ENCODE measurements at regions not wholly inside any gene's neighbourhood (a gene's known extent, or its start where the extent isn't known, plus 50 kb on each side); places are given as distances from the start of the nearest gene placed in this dataset.

GRCh38 chr1:89454845-89455521 is 69.6 kb upstream of the LRRC8B start:
- intact Hi-C loops (cut with micrococcal nuclease; ENCODE audit: unreplicated experiment) (loop anchor here (2.0 to 5.0 kb wide), 3 partner anchors 93 to 456 kb away; partner anchors contain the start of gene GBP6), in situ Hi-C loops (cut with HindIII; ENCODE audit: low pct_unique_long_range_greater_than_20kb, low sequenced_read_pairs) (no loop called here)
- TF ChIP-seq TCF7L2 (IDR thresholded peaks at IDR 0.05; ENCODE audit: low read depth, low read length) (no peak), SIN3A (IDR thresholded peaks at IDR 0.05; ENCODE audit: borderline replicate concordance, insufficient read depth, low read depth, low read length) (no peak), POLR2AphosphoS5 (IDR thresholded peaks at IDR 0.05; ENCODE audit: low read depth, low read length) (no peak)
- TF ChIP-seq, protein P1, sequence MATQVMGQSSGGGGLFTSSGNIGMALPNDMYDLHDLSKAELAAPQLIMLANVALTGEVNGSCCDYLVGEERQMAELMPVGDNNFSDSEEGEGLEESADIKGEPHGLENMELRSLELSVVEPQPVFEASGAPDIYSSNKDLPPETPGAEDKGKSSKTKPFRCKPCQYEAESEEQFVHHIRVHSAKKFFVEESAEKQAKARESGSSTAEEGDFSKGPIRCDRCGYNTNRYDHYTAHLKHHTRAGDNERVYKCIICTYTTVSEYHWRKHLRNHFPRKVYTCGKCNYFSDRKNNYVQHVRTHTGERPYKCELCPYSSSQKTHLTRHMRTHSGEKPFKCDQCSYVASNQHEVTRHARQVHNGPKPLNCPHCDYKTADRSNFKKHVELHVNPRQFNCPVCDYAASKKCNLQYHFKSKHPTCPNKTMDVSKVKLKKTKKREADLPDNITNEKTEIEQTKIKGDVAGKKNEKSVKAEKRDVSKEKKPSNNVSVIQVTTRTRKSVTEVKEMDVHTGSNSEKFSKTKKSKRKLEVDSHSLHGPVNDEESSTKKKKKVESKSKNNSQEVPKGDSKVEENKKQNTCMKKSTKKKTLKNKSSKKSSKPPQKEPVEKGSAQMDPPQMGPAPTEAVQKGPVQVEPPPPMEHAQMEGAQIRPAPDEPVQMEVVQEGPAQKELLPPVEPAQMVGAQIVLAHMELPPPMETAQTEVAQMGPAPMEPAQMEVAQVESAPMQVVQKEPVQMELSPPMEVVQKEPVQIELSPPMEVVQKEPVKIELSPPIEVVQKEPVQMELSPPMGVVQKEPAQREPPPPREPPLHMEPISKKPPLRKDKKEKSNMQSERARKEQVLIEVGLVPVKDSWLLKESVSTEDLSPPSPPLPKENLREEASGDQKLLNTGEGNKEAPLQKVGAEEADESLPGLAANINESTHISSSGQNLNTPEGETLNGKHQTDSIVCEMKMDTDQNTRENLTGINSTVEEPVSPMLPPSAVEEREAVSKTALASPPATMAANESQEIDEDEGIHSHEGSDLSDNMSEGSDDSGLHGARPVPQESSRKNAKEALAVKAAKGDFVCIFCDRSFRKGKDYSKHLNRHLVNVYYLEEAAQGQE (IDR thresholded peaks at IDR 0.05; ENCODE audit: insufficient read depth in 1 of 2, low read depth in 2 of 2, low read length in 1 of 2): no peak
- TF ChIP-seq, protein P2, sequence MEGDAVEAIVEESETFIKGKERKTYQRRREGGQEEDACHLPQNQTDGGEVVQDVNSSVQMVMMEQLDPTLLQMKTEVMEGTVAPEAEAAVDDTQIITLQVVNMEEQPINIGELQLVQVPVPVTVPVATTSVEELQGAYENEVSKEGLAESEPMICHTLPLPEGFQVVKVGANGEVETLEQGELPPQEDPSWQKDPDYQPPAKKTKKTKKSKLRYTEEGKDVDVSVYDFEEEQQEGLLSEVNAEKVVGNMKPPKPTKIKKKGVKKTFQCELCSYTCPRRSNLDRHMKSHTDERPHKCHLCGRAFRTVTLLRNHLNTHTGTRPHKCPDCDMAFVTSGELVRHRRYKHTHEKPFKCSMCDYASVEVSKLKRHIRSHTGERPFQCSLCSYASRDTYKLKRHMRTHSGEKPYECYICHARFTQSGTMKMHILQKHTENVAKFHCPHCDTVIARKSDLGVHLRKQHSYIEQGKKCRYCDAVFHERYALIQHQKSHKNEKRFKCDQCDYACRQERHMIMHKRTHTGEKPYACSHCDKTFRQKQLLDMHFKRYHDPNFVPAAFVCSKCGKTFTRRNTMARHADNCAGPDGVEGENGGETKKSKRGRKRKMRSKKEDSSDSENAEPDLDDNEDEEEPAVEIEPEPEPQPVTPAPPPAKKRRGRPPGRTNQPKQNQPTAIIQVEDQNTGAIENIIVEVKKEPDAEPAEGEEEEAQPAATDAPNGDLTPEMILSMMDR (IDR thresholded peaks at IDR 0.05): peak; percentile 79
- no peak overlapping the region for H3K4me3 ChIP-seq (ENCODE audit: low read depth in 2 of 2, low read length in 2 of 2)
- DNase-seq (ENCODE audit: low read depth, low spot score) (peak; percentile 38), ATAC-seq (peak; percentile 89)
- POLR2A ChIA-PET: no interaction called here
- H3K27me3 ChIP-seq (ENCODE audit: control insufficient read depth, insufficient read depth, low read length): peaks cover 7% of the 10 kb centered on the region; the same call in 1 of the 2 replicates
- CTCF ChIA-PET: interaction anchor here (0.6 kb wide), 1 partner anchor 471 kb away, joined by 6 read pairs; no protein-coding TSS in a partner anchor
- no TSS peak for BruUV-seq (replicated peaks)
- no peaks in the 10 kb centered on the region for H3K9me3 ChIP-seq (ENCODE audit: control insufficient read depth, insufficient read depth, low read depth, low read length)
- no peak overlapping the region for H3K27ac ChIP-seq (ENCODE audit: low read length)
- 0 out of 2 replicates have a peak, but pooled peaks cover 3% of the 10 kb centered on the region for H3K4me1 ChIP-seq (ENCODE audit: control insufficient read depth, insufficient read depth, low read length)
- H3K36me3 ChIP-seq (ENCODE audit: control insufficient read depth, insufficient read depth, low read length): no peaks in the 10 kb centered on the region

DNA sequence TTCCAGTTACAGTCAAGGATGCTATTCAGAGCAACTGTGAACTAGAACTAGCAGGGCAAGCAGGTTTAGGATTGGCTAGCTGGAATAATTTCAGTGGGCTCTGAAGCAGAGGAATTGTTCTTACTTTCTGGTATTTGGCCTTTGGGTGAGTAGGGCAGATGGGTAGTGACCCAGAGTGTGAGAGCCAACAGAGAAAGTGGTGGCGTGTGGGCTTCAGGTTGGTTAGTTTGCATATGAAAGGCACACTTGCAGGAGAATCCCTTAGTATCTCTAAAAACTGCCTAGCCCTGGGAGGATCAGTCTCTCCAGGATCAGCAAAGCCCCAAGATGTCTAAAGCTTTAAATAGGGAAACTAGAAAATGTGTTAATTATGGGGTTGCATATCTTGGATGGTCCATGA is 67.6 kb upstream of the LRRC8B start:
- no peak overlapping the region for H3K4me3 ChIP-seq (ENCODE audit: low read depth in 2 of 2, low read length in 2 of 2)
- intact Hi-C loops (cut with micrococcal nuclease; ENCODE audit: unreplicated experiment): loop anchor here (5.0 kb wide), 1 partner anchor 370 kb away; no protein-coding TSS in a partner anchor
- BruUV-seq (replicated peaks): no TSS peak
- in situ Hi-C loops (cut with HindIII; ENCODE audit: low pct_unique_long_range_greater_than_20kb, low sequenced_read_pairs): no loop called here
- TF ChIP-seq, protein P2 (IDR thresholded peaks at IDR 0.05): no peak
- TF ChIP-seq POLR2AphosphoS5 (IDR thresholded peaks at IDR 0.05; ENCODE audit: low read depth, low read length): no peak
- TF ChIP-seq, protein P1 (IDR thresholded peaks at IDR 0.05; ENCODE audit: insufficient read depth in 1 of 2, low read depth in 2 of 2, low read length in 1 of 2): no peak
- no peak for TF ChIP-seq SIN3A (IDR thresholded peaks at IDR 0.05; ENCODE audit: borderline replicate concordance, insufficient read depth, low read depth, low read length)
- TF ChIP-seq TCF7L2 (IDR thresholded peaks at IDR 0.05; ENCODE audit: low read depth, low read length): no peak
- H3K27me3 ChIP-seq (ENCODE audit: control insufficient read depth, insufficient read depth, low read length): peaks cover 5% of the 10 kb centered on the region
- no peaks in the 10 kb centered on the region for H3K36me3 ChIP-seq (ENCODE audit: control insufficient read depth, insufficient read depth, low read length)
- DNase-seq (ENCODE audit: low read depth, low spot score) (no peak), ATAC-seq (no peak)
- ChIA-PET CTCF (no interaction called here), POLR2A (no interaction called here)
- H3K27ac ChIP-seq (ENCODE audit: low read length): no peak overlapping the region
- H3K9me3 ChIP-seq (ENCODE audit: control insufficient read depth, insufficient read depth, low read depth, low read length): no peaks in the 10 kb centered on the region
- H3K4me1 ChIP-seq (ENCODE audit: control insufficient read depth, insufficient read depth, low read length): 0 out of 2 replicates have a peak, but pooled peaks cover 3% of the 10 kb centered on the region

Measured in Panc1 (cell line).